Stimulated activated CD8-positive, alpha-beta memory T cell treated with anti-CD3 and anti-CD28 coated beads, Interleukin-4, amount 100 ng/mL, for 48 hours (primary cell): ENCODE measurements at regions not wholly inside any gene's neighbourhood (a gene's known extent, or its start where the extent isn't known, plus 50 kb on each side); places are given as distances from the start of the nearest gene placed in this dataset.
"Not testable (repeated sequence)": the region's sequence is repeated elsewhere in the genome, so short reads cannot be mapped to it uniquely, and the experiment has no call there.

Experiments used
- DNase-seq: peaks from one replicate; pipeline ENCODE4 v3.0.0-alpha.2; 2020

- DNase-seq: no peak
Measured at GRCh38 chr5:108581026-108581425, 166.7 kb upstream of the FER start.

GRCh38 chr5:108579236-108579635 lies 168.5 kb upstream of the FER start:
- no peak for DNase-seq

- DNase-seq: no peak
Measured at GRCh38 chr5:108578791-108579190, 168.9 kb upstream of the FER start.

GRCh38 chr5:108567429-108567828 lies 180.3 kb upstream of the FER start:
- DNase-seq: no peak

GRCh38 chr5:108564441-108564840 lies 182.5 kb upstream of the FBXL17 start:
- DNase-seq: no peak

GRCh38 chr5:108562205-108562454 lies 180.2 kb upstream of the FBXL17 start:
- no peak for DNase-seq

GRCh38 chr5:108561416-108562204 lies 179.7 kb upstream of the FBXL17 start:
- no peak for DNase-seq

GRCh38 chr5:108560581-108560980 lies 178.7 kb upstream of the FBXL17 start:
- no peak for DNase-seq

GRCh38 chr5:108560166-108560565 lies 178.3 kb upstream of the FBXL17 start:
- no peak for DNase-seq

GRCh38 chr5:108558840-108559239 lies 176.9 kb upstream of the FBXL17 start:
- not testable (repeated sequence) for DNase-seq

GRCh38 chr5:108558142-108558541 lies 176.2 kb upstream of the FBXL17 start:
- not testable (repeated sequence) for DNase-seq

GRCh38 chr5:108557686-108558085 lies 175.8 kb upstream of the FBXL17 start:
- no peak for DNase-seq

GRCh38 chr5:108556441-108557145 lies 174.7 kb upstream of the FBXL17 start:
- DNase-seq: no peak

- DNase-seq: no peak
Measured at GRCh38 chr5:108548684-108549596, 167.0 kb upstream of the FBXL17 start.

- no peak for DNase-seq
Measured at GRCh38 chr5:108546939-108547338, 165.0 kb upstream of the FBXL17 start.

- no peak for DNase-seq
Measured at GRCh38 chr5:108545301-108545700, 163.4 kb upstream of the FBXL17 start.

- no peak for DNase-seq
Measured at GRCh38 chr5:108543486-108543885, 161.6 kb upstream of the FBXL17 start.

GRCh38 chr5:108541836-108542235 lies 159.9 kb upstream of the FBXL17 start:
- DNase-seq: no peak

GRCh38 chr5:108536321-108536720 lies 154.4 kb upstream of the FBXL17 start:
- DNase-seq: no peak

GRCh38 chr5:108532129-108532445 lies 150.2 kb upstream of the FBXL17 start:
- DNase-seq: not testable (repeated sequence)

- DNase-seq: no peak
Measured at GRCh38 chr5:108531367-108532128, 149.7 kb upstream of the FBXL17 start.

- DNase-seq: no peak
Measured at GRCh38 chr5:108530706-108531105, 148.8 kb upstream of the FBXL17 start.

GRCh38 chr5:108529381-108529780 lies 147.5 kb upstream of the FBXL17 start:
- DNase-seq: no peak
